Endothelial cell of umbilical vein (primary cell): ENCODE measurements at regions not wholly inside any gene's neighbourhood (a gene's known extent, or its start where the extent isn't known, plus 50 kb on each side); places are given as distances from the start of the nearest gene placed in this dataset.

Experiments
- BruUV-seq: library from RNA; stranded (reverse); fragments of 400-500 nt; replicated peaks from 2 replicates; lab custom pipeline; 2021; lab: Mats Ljungman, UMichigan
- CTCF ChIA-PET: fragments of 300-600, 350-600 bp; sonication (Branson Sonifier 250); formaldehyde crosslinking; loops from one replicate; lab custom pipeline; 2021; ENCODE audit warnings: antibody characterized with exemption, inconsistent platforms; lab: Charles Lee
- POLR2A ChIA-PET: fragments of 300-600, 350-600 bp; sonication (Branson Sonifier 250); formaldehyde crosslinking; loops from one replicate; lab custom pipeline; 2021; ENCODE audit warnings: antibody characterized with exemption, inconsistent platforms; lab: Charles Lee
- DNase-seq: peaks from one replicate; pipeline ENCODE4 v3.0.0-alpha.2; 2011; ENCODE audit warnings: low read depth, low spot score
- FAIRE-seq: peaks from 2 replicates; lab custom pipeline; 2011; peaks lifted over from hg19 to GRCh38; lab: Jason Lieb, UNC
- H2AFZ ChIP-seq: 2 replicates; pipeline ENCODE4 v1.6.0; 2012; ENCODE audit warnings: low read depth, low read length, control low read depth, inconsistent platforms
- H3K27ac ChIP-seq: 2 replicates; pipeline ENCODE4 v1.5.1; 2011; ENCODE audit warnings: low read depth, mild to moderate bottlenecking, control low read depth, low read length, moderate library complexity; ENCODE audit not compliant: insufficient read depth
- H3K27me3 ChIP-seq, 2 experiments: 2 replicates each; pipeline versions ENCODE4 v1.6.0 to v1.6.1; 2011; ENCODE audit warnings: low read length in 2 of 2, mixed read lengths in 1 of 2; ENCODE audit not compliant: control insufficient read depth in 2 of 2, insufficient read depth in 2 of 2
- H3K36me3 ChIP-seq, 2 experiments: 2 replicates in 1 of 2; 3 replicates in 1 of 2; pipeline ENCODE4 v1.5.1; 2011; ENCODE audit warnings: low read length in 2 of 2, mild to moderate bottlenecking in 1 of 2, moderate library complexity in 1 of 2; ENCODE audit not compliant: control insufficient read depth in 2 of 2, insufficient read depth in 2 of 2; ENCODE audit errors: extremely low read depth in 1 of 2
- H3K4me1 ChIP-seq: 3 replicates; pipeline ENCODE4 v1.5.1; 2011; ENCODE audit warnings: mild to moderate bottlenecking, low read length; ENCODE audit not compliant: control insufficient read depth, insufficient read depth; ENCODE audit errors: extremely low read depth
- H3K4me2 ChIP-seq: 2 replicates; pipeline ENCODE4 v1.6.1; 2011; ENCODE audit warnings: low read length, control low read depth, mixed read lengths; ENCODE audit not compliant: insufficient read depth
- H3K4me3 ChIP-seq, 3 experiments: fragments of 200-600 bp in 1 of 3; sonication (generic), shearing (Covaris generic) in 1 of 3; replicated peaks in 1 of 3; 2 replicates each; pipeline ENCODE4 v1.5.1; 2011 to 2016; ENCODE audit warnings: control low read depth in 3 of 3, low read length in 3 of 3, mild to moderate bottlenecking in 2 of 3, inconsistent platforms in 1 of 3, low read depth in 1 of 3, moderate library complexity in 1 of 3; ENCODE audit not compliant: insufficient read depth in 1 of 3
- H3K79me2 ChIP-seq: 2 replicates; pipeline ENCODE4 v1.6.0; 2012; ENCODE audit warnings: low read length, inconsistent platforms; ENCODE audit not compliant: control insufficient read depth, insufficient read depth
- H3K9ac ChIP-seq: replicated peaks from 2 replicates; pipeline ENCODE3; 2011; ENCODE audit warnings: low read length, control low read depth; ENCODE audit not compliant: insufficient read depth; ENCODE audit errors: extremely low read depth
- H3K9me1 ChIP-seq: replicated peaks from 3 replicates; pipeline ENCODE4 v1.6.0; 2011; ENCODE audit warnings: mild to moderate bottlenecking, low read length; ENCODE audit not compliant: control insufficient read depth, insufficient read depth; ENCODE audit errors: extremely low read depth
- H3K9me3 ChIP-seq: replicated peaks from 2 replicates; pipeline ENCODE4 v1.5.1; 2012; ENCODE audit warnings: low read length, inconsistent platforms; ENCODE audit not compliant: control insufficient read depth, insufficient read depth
- H4K20me1 ChIP-seq: replicated peaks from 2 replicates; pipeline ENCODE3; 2011; ENCODE audit warnings: mild to moderate bottlenecking, low read length; ENCODE audit not compliant: control insufficient read depth, insufficient read depth; ENCODE audit errors: extremely low read depth
- CTCF ChIP-seq, 2 donors: IDR thresholded peaks; 1 replicate in 1 of 2; 2 replicates in 1 of 2; pipeline ENCODE4 v1.5.1; 2011; ENCODE audit warnings: low read length in 2 of 2, mild to moderate bottlenecking in 2 of 2, moderate library complexity in 2 of 2, control low read depth in 1 of 2, inconsistent platforms in 1 of 2, low read depth in 1 of 2; ENCODE audit not compliant: insufficient read depth in 1 of 2; ENCODE audit errors: extremely low read depth in 1 of 2
- EZH2 ChIP-seq: IDR thresholded peaks from 2 replicates; pipeline ENCODE4 v1.6.1; 2012; ENCODE audit warnings: borderline replicate concordance, low read depth, mild to moderate bottlenecking, moderate library complexity, low read length, inconsistent platforms; ENCODE audit not compliant: severe bottlenecking
- FOS ChIP-seq: IDR thresholded peaks from 2 replicates; pipeline ENCODE4 v1.6.1; 2011; ENCODE audit warnings: mild to moderate bottlenecking, low read length, moderate library complexity, borderline replicate concordance; ENCODE audit not compliant: insufficient read depth
- GATA2 ChIP-seq: IDR thresholded peaks from 2 replicates; pipeline ENCODE4 v1.7.0; 2011; ENCODE audit warnings: low read depth, mild to moderate bottlenecking, moderate library complexity, mixed read lengths, low read length; ENCODE audit not compliant: insufficient read length, insufficient read depth
- JUN ChIP-seq: IDR thresholded peaks from 2 replicates; pipeline ENCODE4 v1.6.1; 2011; ENCODE audit warnings: borderline replicate concordance, low read depth; ENCODE audit not compliant: insufficient read length, insufficient read depth
- MAX ChIP-seq: IDR thresholded peaks from 2 replicates; pipeline ENCODE4 v1.6.1; 2011; ENCODE audit not compliant: insufficient read depth, insufficient read length
- MYC ChIP-seq: IDR thresholded peaks from one replicate; pipeline ENCODE4 v1.6.1; 2011; ENCODE audit warnings: mild to moderate bottlenecking, low read depth, low read length
- POLR2A ChIP-seq: IDR thresholded peaks from 2 replicates; pipeline ENCODE4 v1.6.1; 2012; ENCODE audit warnings: low read depth, mild to moderate bottlenecking, control low read depth, low read length
- POLR2AphosphoS5 ChIP-seq: IDR thresholded peaks from 2 replicates; pipeline ENCODE4 v1.6.1; 2012; ENCODE audit warnings: low read depth, mild to moderate bottlenecking, control low read depth, low read length, moderate library complexity; ENCODE audit not compliant: insufficient read depth
- dilution Hi-C: fragments of 300-500 bp; cut with MboI; formaldehyde crosslinking; loops from one replicate; pipeline ENCODE4 v1.15.0; 2019; ENCODE audit warnings: low sequenced_read_pairs; ENCODE audit not compliant: extremely low pct_ligation_motif_present
- intact Hi-C: fragments of 100-400 bp; cut with micrococcal nuclease; formaldehyde crosslinking; loops from one replicate; pipeline ENCODE4 v1.10.0; 2022

- FAIRE-seq = no peak
- Histone ChIP-seq H3K9me3 (no peaks in the 10 kb centered on the region), H3K9ac (no peak overlapping the region), H3K4me1 (no peaks in the 10 kb centered on the region), H3K4me3 (no peak overlapping the region), H3K4me2 (no peak overlapping the region), H4K20me1 (no peaks in the 10 kb centered on the region), H3K27me3 (no peaks in the 10 kb centered on the region), H3K27ac (no peak overlapping the region), H3K79me2 (no peaks in the 10 kb centered on the region), H2AFZ (no peak overlapping the region), H3K9me1 (no peaks in the 10 kb centered on the region), H3K36me3 (no peaks in the 10 kb centered on the region)
- ChIA-PET POLR2A (no interaction called here), CTCF (interaction anchor here (1.0 kb wide), 1 partner anchor 13 kb away, joined by 3 read pairs; no protein-coding TSS in a partner anchor)
- dilution Hi-C loops = no loop called here
- intact Hi-C loops = no loop called here
- TF ChIP-seq POLR2A (no peak), MYC (no peak), EZH2 (no peak), POLR2AphosphoS5 (no peak), JUN (no peak), FOS (no peak), GATA2 (no peak), CTCF (IDR thresholded peaks at IDR 0.05; ENCODE audit: extremely low read depth in 1 of 2, insufficient read depth in 1 of 2, low read depth in 1 of 2, low read length in 2 of 2) (no peak), MAX (no peak)
- DNase-seq = no peak
- no TSS peak for BruUV-seq
These were observed 752.8 kb upstream of the MIR17HG start for GRCh38 chr13:90594681-90595080.
